Gastroesophageal sphincter (tissue), 4 donors: ENCODE measurements at regions not wholly inside any gene's neighbourhood (a gene's known extent, or its start where the extent isn't known, plus 50 kb on each side); places are given as distances from the start of the nearest gene placed in this dataset.

Source experiments
- ATAC-seq: fragments of 150-250 bp; one replicate; pipeline ENCODE4 v1.9.1; 2016; ENCODE audit warnings: mild to moderate bottlenecking, moderate library complexity
- H3K27ac ChIP-seq, 4 donors: fragments of 200-600 bp; sonication (generic) in 3 of 4; 1 replicate in 3 of 4; 2 replicates in 1 of 4; pipeline ENCODE4 v1.5.1; 2016 to 2019
- H3K27me3 ChIP-seq: fragments of 200-600 bp; sonication (generic); one replicate; pipeline ENCODE4 v1.5.1; 2019
- H3K36me3 ChIP-seq, 2 donors: fragments of 200-600 bp; sonication (generic); one replicate each; pipeline ENCODE4 v1.5.1; 2019; ENCODE audit warnings: control low read depth in 1 of 2
- H3K4me1 ChIP-seq, 3 donors: fragments of 200-600 bp; sonication (generic); 1 replicate in 2 of 3; 2 replicates in 1 of 3; pipeline ENCODE4 v1.5.1; 2016 to 2019; ENCODE audit warnings: control low read depth in 2 of 3
- H3K4me3 ChIP-seq, 2 donors: fragments of 200-600 bp; sonication (generic); one replicate each; pipeline ENCODE4 v1.5.1; 2019; ENCODE audit warnings: mild to moderate bottlenecking in 1 of 2, moderate library complexity in 1 of 2
- H3K9me3 ChIP-seq, 3 donors: fragments of 200-600 bp; sonication (generic); one replicate each; pipeline ENCODE4 v1.5.1; 2017 to 2019; ENCODE audit warnings: control low read depth in 2 of 3
- EP300 ChIP-seq: sonication (generic); formaldehyde crosslinking; IDR thresholded peaks from one replicate; pipeline ENCODE4 v1.6.1; 2017; ENCODE audit warnings: antibody characterized with exemption, mild to moderate bottlenecking
- POLR2A ChIP-seq, 2 donors: fragments of 450-650 bp; IDR thresholded peaks; one replicate each; pipeline ENCODE4 v1.6.1; 2017; ENCODE audit warnings: antibody characterized with exemption in 2 of 2, mild to moderate bottlenecking in 2 of 2, moderate library complexity in 1 of 2
- POLR2AphosphoS5 ChIP-seq: sonication (generic); formaldehyde crosslinking; IDR thresholded peaks from one replicate; pipeline ENCODE4 v1.6.1; 2017; ENCODE audit warnings: antibody characterized with exemption
- WGBS, 2 donors: methylation state at CpG; one replicate each; pipeline ENCODE4 v1.1.5; 2018; ENCODE audit warnings: low coverage in 1 of 2; 5-methylcytosine and 5-hydroxymethylcytosine counted together
- TF ChIP-seq, protein P1 (sequence below), 4 experiments: fragments of 200-600 bp in 2 of 4; fragments of 450-650 bp in 2 of 4; sonication (generic) in 1 of 4; IDR thresholded peaks; one replicate each; pipeline ENCODE4 v1.5.1; 2017 to 2019; ENCODE audit warnings: antibody characterized with exemption in 4 of 4, mild to moderate bottlenecking in 2 of 4, moderate library complexity in 2 of 4

DNA sequence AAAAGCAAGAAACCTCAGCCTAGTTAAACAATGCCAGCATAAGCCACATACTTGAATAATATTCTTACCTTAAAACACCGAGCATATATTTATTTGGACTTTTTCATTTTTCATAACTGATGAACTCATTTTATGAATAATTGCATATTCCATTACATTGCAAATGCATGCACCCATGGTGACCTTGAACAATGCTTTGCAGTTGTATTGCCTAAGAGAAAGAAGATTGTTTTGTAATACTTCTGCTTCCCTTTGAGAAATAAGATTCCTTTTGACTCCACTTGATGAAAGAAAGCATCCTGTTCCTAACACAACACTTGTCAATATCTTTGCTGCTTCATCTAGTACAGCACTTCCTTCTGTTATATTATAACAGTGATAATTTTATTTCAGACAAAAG lies 1182.2 kb downstream of the FLRT2 start:
- no peak for TF ChIP-seq EP300
- WGBS, 2 donors, result 24 to 50% methylated on average over 1 of the region's 1 CpG
- Histone ChIP-seq H3K9me3 (no peaks in the 10 kb centered on the region), H3K27me3 (no peaks in the 10 kb centered on the region), H3K4me3 (no peak overlapping the region), H3K36me3 (no peaks in the 10 kb centered on the region), H3K27ac (no peak overlapping the region), H3K4me1 (no peaks in the 10 kb centered on the region)
- no peak for ATAC-seq

DNA sequence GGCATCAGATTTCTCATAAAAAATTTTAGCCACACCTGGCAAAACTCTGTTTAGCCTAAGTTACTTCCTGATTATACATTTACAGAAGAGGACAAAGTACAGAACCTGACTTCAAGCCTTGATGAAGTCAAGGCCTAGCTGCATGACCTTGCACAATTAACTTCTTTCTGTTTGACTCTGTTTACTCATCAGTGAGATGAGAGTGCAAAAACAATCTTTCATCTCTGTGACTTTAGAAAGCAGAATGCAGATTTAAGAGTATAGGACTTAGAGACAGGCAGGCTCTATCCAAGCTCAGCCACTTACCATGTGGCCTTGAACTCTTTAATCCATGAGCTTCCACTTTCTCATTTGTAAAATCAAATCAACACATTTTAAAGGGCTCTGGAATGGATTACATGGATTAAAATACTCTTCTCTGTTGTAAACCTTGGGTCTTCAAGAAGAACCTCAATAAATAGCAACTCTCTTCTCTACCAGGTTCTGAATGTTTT lies 1178.9 kb downstream of the FLRT2 start:
- Histone ChIP-seq H3K36me3 (no peaks in the 10 kb centered on the region), H3K27me3 (no peaks in the 10 kb centered on the region), H3K4me3 (no peak overlapping the region), H3K9me3 (no peaks in the 10 kb centered on the region), H3K4me1 (no peaks in the 10 kb centered on the region), H3K27ac (no peak overlapping the region)
- ATAC-seq, result no peak
- TF ChIP-seq POLR2A (IDR thresholded peaks at IDR 0.05), result no peak
- TF ChIP-seq EP300, result no peak
- TF ChIP-seq, protein P1, sequence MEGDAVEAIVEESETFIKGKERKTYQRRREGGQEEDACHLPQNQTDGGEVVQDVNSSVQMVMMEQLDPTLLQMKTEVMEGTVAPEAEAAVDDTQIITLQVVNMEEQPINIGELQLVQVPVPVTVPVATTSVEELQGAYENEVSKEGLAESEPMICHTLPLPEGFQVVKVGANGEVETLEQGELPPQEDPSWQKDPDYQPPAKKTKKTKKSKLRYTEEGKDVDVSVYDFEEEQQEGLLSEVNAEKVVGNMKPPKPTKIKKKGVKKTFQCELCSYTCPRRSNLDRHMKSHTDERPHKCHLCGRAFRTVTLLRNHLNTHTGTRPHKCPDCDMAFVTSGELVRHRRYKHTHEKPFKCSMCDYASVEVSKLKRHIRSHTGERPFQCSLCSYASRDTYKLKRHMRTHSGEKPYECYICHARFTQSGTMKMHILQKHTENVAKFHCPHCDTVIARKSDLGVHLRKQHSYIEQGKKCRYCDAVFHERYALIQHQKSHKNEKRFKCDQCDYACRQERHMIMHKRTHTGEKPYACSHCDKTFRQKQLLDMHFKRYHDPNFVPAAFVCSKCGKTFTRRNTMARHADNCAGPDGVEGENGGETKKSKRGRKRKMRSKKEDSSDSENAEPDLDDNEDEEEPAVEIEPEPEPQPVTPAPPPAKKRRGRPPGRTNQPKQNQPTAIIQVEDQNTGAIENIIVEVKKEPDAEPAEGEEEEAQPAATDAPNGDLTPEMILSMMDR (IDR thresholded peaks at IDR 0.05), result no peak
- TF ChIP-seq POLR2AphosphoS5, result no peak

DNA sequence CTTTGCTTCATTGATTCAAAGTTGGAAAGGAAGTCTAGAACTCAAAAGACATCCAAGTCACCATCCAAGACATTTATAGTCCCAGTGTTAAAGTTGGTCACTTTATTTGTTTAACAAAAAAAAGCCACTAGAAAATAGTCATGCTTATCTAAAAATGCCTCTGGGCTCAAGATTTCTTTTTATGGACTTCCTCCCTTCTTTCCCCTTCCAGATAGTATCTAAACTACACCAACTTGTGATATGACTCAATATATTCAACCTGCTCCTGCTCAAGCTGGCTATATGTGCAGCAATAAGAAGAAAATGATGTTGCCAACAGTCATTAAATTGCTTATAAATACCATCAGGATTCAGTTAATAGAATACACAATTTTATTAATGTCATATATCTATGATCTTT lies 1177.1 kb downstream of the FLRT2 start:
- TF ChIP-seq EP300, result no peak
- TF ChIP-seq POLR2A (IDR thresholded peaks at IDR 0.05), result no peak
- no peak for TF ChIP-seq POLR2AphosphoS5
- TF ChIP-seq, protein P1 (IDR thresholded peaks at IDR 0.05), result no peak
- no peaks in the 10 kb centered on the region for H3K36me3 ChIP-seq
- H3K4me1 ChIP-seq, result no peaks in the 10 kb centered on the region
- no peaks in the 10 kb centered on the region for H3K9me3 ChIP-seq
- H3K27ac ChIP-seq, result no peak overlapping the region
- no peak for ATAC-seq
- no peak overlapping the region for H3K4me3 ChIP-seq
- H3K27me3 ChIP-seq, result no peaks in the 10 kb centered on the region

DNA sequence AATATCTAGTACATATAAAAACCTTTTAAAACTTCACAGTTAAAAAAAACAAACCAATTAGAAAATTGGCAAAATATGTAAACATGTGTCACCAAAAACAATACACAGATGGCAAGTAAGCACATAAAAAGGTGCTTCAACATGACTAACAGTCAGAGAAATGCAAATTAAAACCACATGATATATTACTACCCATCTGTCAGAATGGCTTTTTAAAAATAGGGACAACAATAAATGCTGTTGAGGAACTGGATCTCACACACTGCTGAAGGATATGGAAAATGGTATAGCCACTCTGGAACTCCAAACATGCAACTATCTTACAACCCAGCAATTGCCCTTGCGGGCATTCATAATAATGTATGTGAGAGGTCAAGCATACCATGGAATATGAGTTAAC lies 1153.6 kb downstream of the FLRT2 start:
- no peak overlapping the region for H3K27ac ChIP-seq
- no peaks in the 10 kb centered on the region for H3K4me1 ChIP-seq
- no peaks in the 10 kb centered on the region for H3K9me3 ChIP-seq
- H3K4me3 ChIP-seq, result no peak overlapping the region
- WGBS, 2 donors, result 83 to 92% methylated on average over 1 of the region's 1 CpG
- no peak for ATAC-seq
- no peak for TF ChIP-seq POLR2A (IDR thresholded peaks at IDR 0.05)
- TF ChIP-seq POLR2AphosphoS5, result no peak
- TF ChIP-seq, protein P1 (IDR thresholded peaks at IDR 0.05), result no peak
- TF ChIP-seq EP300, result no peak
- H3K27me3 ChIP-seq, result no peaks in the 10 kb centered on the region
- no peaks in the 10 kb centered on the region for H3K36me3 ChIP-seq

DNA sequence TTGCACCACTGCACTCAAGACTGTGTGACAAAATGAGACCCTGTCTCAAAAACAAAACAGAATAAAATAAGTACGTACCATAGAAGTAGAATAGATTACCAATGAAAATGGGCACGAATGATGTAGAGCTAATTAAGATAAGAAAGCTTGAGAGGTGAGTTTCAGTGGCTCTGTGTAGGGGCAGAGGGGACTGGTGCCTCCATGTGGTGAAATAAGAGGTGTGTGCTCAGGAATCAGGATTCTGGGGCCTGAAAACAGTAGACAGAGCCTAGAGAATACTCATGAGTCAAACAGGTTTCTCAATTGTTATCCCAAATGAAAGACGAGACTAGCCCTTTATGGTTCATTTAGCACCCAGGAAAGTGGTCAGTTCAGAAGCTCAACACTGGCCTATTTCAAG lies 1145.1 kb downstream of the FLRT2 start:
- no peaks in the 10 kb centered on the region for H3K36me3 ChIP-seq
- H3K9me3 ChIP-seq, result no peaks in the 10 kb centered on the region
- H3K4me1 ChIP-seq, result no peaks in the 10 kb centered on the region
- no peak overlapping the region for H3K4me3 ChIP-seq
- H3K27me3 ChIP-seq, result no peaks in the 10 kb centered on the region
- H3K27ac ChIP-seq, result no peak overlapping the region
- WGBS, 2 donors, result 90 to 94% methylated on average over 3 of the region's 3 CpGs
- TF ChIP-seq EP300 (no peak), POLR2A (IDR thresholded peaks at IDR 0.05) (no peak), POLR2AphosphoS5 (no peak)
- TF ChIP-seq, protein P1 (IDR thresholded peaks at IDR 0.05), result no peak
- no peak for ATAC-seq

DNA sequence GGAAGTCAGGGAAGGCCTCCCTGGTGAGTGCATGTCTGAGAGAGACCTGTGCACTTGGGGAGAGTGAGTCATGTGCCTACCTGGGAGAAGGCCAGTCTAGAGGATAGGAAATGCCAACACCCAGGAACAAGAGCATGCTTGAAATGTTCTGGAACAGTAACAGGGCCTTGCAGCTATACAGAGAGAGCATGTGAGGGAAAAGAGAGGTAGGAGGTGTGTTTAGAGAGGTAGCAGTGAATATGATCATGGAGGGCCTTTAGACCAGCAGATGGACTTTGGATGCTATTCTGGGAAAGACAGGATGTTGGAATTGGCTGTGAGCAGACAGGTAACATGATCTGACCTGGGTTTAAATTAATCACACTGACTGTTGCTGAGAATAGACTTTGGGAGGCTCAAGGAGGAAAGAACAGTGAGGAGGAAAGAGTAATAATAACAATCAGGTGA lies 1143.6 kb downstream of the FLRT2 start:
- no peak for ATAC-seq
- Histone ChIP-seq H3K27me3 (no peaks in the 10 kb centered on the region), H3K27ac (no peak overlapping the region), H3K9me3 (no peaks in the 10 kb centered on the region), H3K36me3 (no peaks in the 10 kb centered on the region), H3K4me1 (no peaks in the 10 kb centered on the region), H3K4me3 (no peak overlapping the region)
- no peak for TF ChIP-seq POLR2AphosphoS5
- no peak for TF ChIP-seq EP300
- no peak for TF ChIP-seq POLR2A (IDR thresholded peaks at IDR 0.05)
- TF ChIP-seq, protein P1 (IDR thresholded peaks at IDR 0.05), result no peak
